CD14-positive monocyte (primary cell): ENCODE measurements at regions not wholly inside any gene's neighbourhood (a gene's known extent, or its start where the extent isn't known, plus 50 kb on each side); places are given as distances from the start of the nearest gene placed in this dataset.

ENCODE experiments used
- DNase-seq, 3 donors: peaks; one replicate each; pipeline ENCODE4 v3.0.0-alpha.2; 2011 to 2022
- H2AFZ ChIP-seq: 2 replicates; pipeline ENCODE4 v1.6.0; 2012; ENCODE audit warnings: mild to moderate bottlenecking, low read depth, low read length, inconsistent platforms; ENCODE audit not compliant: insufficient read depth, poor library complexity, severe bottlenecking
- H3K27ac ChIP-seq, 2 donors: 1 replicate in 1 of 2; 2 replicates in 1 of 2; pipeline ENCODE4 v1.5.1; 2012 to 2013; ENCODE audit warnings: low read length in 2 of 2, control low read depth in 1 of 2, inconsistent platforms in 1 of 2, low read depth in 1 of 2, mild to moderate bottlenecking in 1 of 2
- H3K27me3 ChIP-seq, 2 donors: one replicate each; pipeline versions ENCODE4 v1.6.0 to v1.6.1; 2011 to 2013; ENCODE audit warnings: low read length in 2 of 2; ENCODE audit not compliant: control insufficient read depth in 2 of 2, insufficient read depth in 2 of 2
- H3K36me3 ChIP-seq, 2 donors: replicated peaks in 1 of 2; 1 replicate in 1 of 2; 2 replicates in 1 of 2; pipeline versions ENCODE4 v1.5.1 to v1.6.1; 2012 to 2013; ENCODE audit warnings: low read length in 2 of 2, control low read depth in 1 of 2, inconsistent platforms in 1 of 2, mild to moderate bottlenecking in 1 of 2; ENCODE audit not compliant: insufficient read depth in 2 of 2, control insufficient read depth in 1 of 2
- H3K4me1 ChIP-seq, 2 donors: 1 replicate in 1 of 2; 2 replicates in 1 of 2; pipeline versions ENCODE4 v1.5.1 to v1.6.1; 2012 to 2013; ENCODE audit warnings: low read length in 2 of 2, control low read depth in 1 of 2, inconsistent platforms in 1 of 2, mild to moderate bottlenecking in 1 of 2, moderate library complexity in 1 of 2; ENCODE audit not compliant: insufficient read depth in 2 of 2, control insufficient read depth in 1 of 2
- H3K4me2 ChIP-seq: replicated peaks from 2 replicates; pipeline ENCODE3; 2012; ENCODE audit warnings: low read length, moderate library complexity, mild to moderate bottlenecking; ENCODE audit not compliant: poor library complexity, severe bottlenecking; ENCODE audit errors: extremely low read depth
- H3K4me3 ChIP-seq, 3 experiments: fragments of 200-600 bp in 1 of 3; sonication (generic) in 1 of 3; replicated peaks in 1 of 3; 1 replicate in 2 of 3; 2 replicates in 1 of 3; pipeline ENCODE4 v1.5.1; 2011 to 2013; ENCODE audit warnings: low read length in 3 of 3, mild to moderate bottlenecking in 3 of 3, control low read depth in 2 of 3, low read depth in 2 of 3, inconsistent platforms in 1 of 3, moderate library complexity in 1 of 3
- H3K79me2 ChIP-seq: 2 replicates; pipeline ENCODE4 v1.6.0; 2012; ENCODE audit warnings: mild to moderate bottlenecking, control low read depth, inconsistent platforms, low read length, moderate library complexity; ENCODE audit not compliant: insufficient read depth
- H3K9ac ChIP-seq: 2 replicates; pipeline ENCODE4 v1.6.0; 2017; ENCODE audit warnings: low read length, mild to moderate bottlenecking; ENCODE audit not compliant: insufficient read depth, poor library complexity, severe bottlenecking
- H3K9me3 ChIP-seq, 2 donors: replicated peaks in 1 of 2; 1 replicate in 1 of 2; 2 replicates in 1 of 2; pipeline versions ENCODE4 v1.5.1 to v1.6.1; 2012 to 2013; ENCODE audit warnings: low read length in 2 of 2, control low read depth in 1 of 2; ENCODE audit not compliant: control insufficient read depth in 1 of 2, insufficient read depth in 1 of 2
- H4K20me1 ChIP-seq: 2 replicates; pipeline ENCODE4 v1.6.0; 2012; ENCODE audit warnings: mild to moderate bottlenecking, low read length, control low read depth, moderate library complexity; ENCODE audit not compliant: insufficient read depth
- H3K27ac Mint-ChIP-seq, 7 donors: one replicate each; pipeline ENCODE4 v1.8.0; 2020; ENCODE audit warnings: mild to moderate bottlenecking in 7 of 7, mixed read lengths in 7 of 7, moderate library complexity in 6 of 7, inconsistent platforms in 2 of 7
- H3K27me3 Mint-ChIP-seq, 3 donors: one replicate each; pipeline ENCODE4 v1.8.0; 2021 to 2022; ENCODE audit warnings: low read depth in 3 of 3, mild to moderate bottlenecking in 3 of 3, mixed read lengths in 3 of 3, moderate library complexity in 3 of 3, inconsistent platforms in 1 of 3
- H3K36me3 Mint-ChIP-seq, 2 donors: one replicate each; pipeline ENCODE4 v1.8.0; 2020; ENCODE audit warnings: mixed read lengths in 2 of 2, inconsistent platforms in 1 of 2, mild to moderate bottlenecking in 1 of 2
- H3K4me1 Mint-ChIP-seq: one replicate; pipeline ENCODE4 v1.8.0; 2020; ENCODE audit warnings: mild to moderate bottlenecking, mixed read lengths
- H3K4me3 Mint-ChIP-seq, 2 donors: one replicate each; pipeline ENCODE4 v1.8.0; 2020; ENCODE audit warnings: mild to moderate bottlenecking in 2 of 2, mixed read lengths in 2 of 2, moderate library complexity in 1 of 2
- H3K9me3 Mint-ChIP-seq, 7 donors: one replicate each; pipeline ENCODE4 v1.8.0; 2020 to 2022; ENCODE audit warnings: mixed read lengths in 7 of 7, mild to moderate bottlenecking in 6 of 7, moderate library complexity in 6 of 7, inconsistent platforms in 2 of 7
- CTCF ChIP-seq: fragments of 200-600 bp; IDR thresholded peaks from one replicate; pipeline ENCODE4 v1.8.0; 2022; ENCODE audit warnings: antibody characterized with exemption, mild to moderate bottlenecking
- WGBS: methylation state at CpG from one replicate; pipeline ENCODE4 v1.1.5; 2013; ENCODE audit warnings: missing lambda C conversion rate; ENCODE audit not compliant: insufficient coverage; 5-methylcytosine and 5-hydroxymethylcytosine counted together
- intact Hi-C, 2 donors: fragments of 100-400 bp; cut with micrococcal nuclease; formaldehyde crosslinking; loops; one replicate each; pipeline versions ENCODE4 v1.15.0 to v1.15.1; 2023

GRCh38 chr1:53390736-53391135 lies 62.9 kb upstream of the LRP8 start:
- Mint-ChIP-seq H3K36me3 (peaks cover 0 to 2% of the 10 kb centered on the region in 2 donors), H3K4me1 (peaks cover 20% of the 10 kb centered on the region), H3K4me3 (no peak overlapping the region), H3K9me3 (peaks cover 0 to 11% (median 3%) of the 10 kb centered on the region in 7 donors), H3K27ac (peak overlapping the region in 4 of 7 donors; percentile 44 to 72 (median 50)), H3K27me3 (peaks cover 1 to 7% (median 6%) of the 10 kb centered on the region in 3 donors)
- H3K4me1 ChIP-seq, result peaks cover 14 to 17% of the 10 kb centered on the region in 2 donors
- H3K79me2 ChIP-seq, result no peaks in the 10 kb centered on the region
- H3K27me3 ChIP-seq, result no peaks in the 10 kb centered on the region
- H3K36me3 ChIP-seq, result no peaks in the 10 kb centered on the region
- no peak overlapping the region for H3K9ac ChIP-seq
- no peaks in the 10 kb centered on the region for H4K20me1 ChIP-seq
- H3K4me2 ChIP-seq, result no peak overlapping the region
- H2AFZ ChIP-seq, result peak overlapping the region; percentile 52
- 93% methylated on average over 7 of the region's 8 CpGs for WGBS
- intact Hi-C loops, result no loop called here
- DNase-seq, result no peak
- TF ChIP-seq CTCF, result no peak
- H3K4me3 ChIP-seq, result no peak overlapping the region
- H3K27ac ChIP-seq, result no peak overlapping the region
- peaks cover 0 to 4% of the 10 kb centered on the region in 2 donors for H3K9me3 ChIP-seq

- Histone ChIP-seq H3K36me3 (no peaks in the 10 kb centered on the region), H3K9ac (no peak overlapping the region), H4K20me1 (no peaks in the 10 kb centered on the region), H3K4me2 (no peak overlapping the region), H3K79me2 (no peaks in the 10 kb centered on the region), H3K9me3 (peaks cover 0 to 4% of the 10 kb centered on the region in 2 donors), H2AFZ (no peak overlapping the region), H3K4me3 (no peak overlapping the region), H3K27ac (no peak overlapping the region), H3K27me3 (no peaks in the 10 kb centered on the region), H3K4me1 (peaks cover 14 to 17% of the 10 kb centered on the region in 2 donors)
- H3K4me3 Mint-ChIP-seq, result no peak overlapping the region
- intact Hi-C loops, result no loop called here
- peaks cover 0 to 2% of the 10 kb centered on the region in 2 donors for H3K36me3 Mint-ChIP-seq
- no peak for TF ChIP-seq CTCF
- peak overlapping the region in 1 of 7 donors; percentile 1 for H3K27ac Mint-ChIP-seq
- H3K27me3 Mint-ChIP-seq, result peaks cover 1 to 10% (median 5%) of the 10 kb centered on the region in 3 donors
- peaks cover 0 to 11% (median 3%) of the 10 kb centered on the region in 7 donors for H3K9me3 Mint-ChIP-seq
- DNase-seq, result no peak
- H3K4me1 Mint-ChIP-seq, result peaks cover 20% of the 10 kb centered on the region
- WGBS, result 83% methylated on average over 1 of the region's 2 CpGs
Measured at GRCh38 chr1:53391296-53391695, 63.4 kb upstream of the LRP8 start.
